ENCODE measurements at regions not wholly inside any gene's neighbourhood (a gene's known extent, or its start where the extent isn't known, plus 50 kb on each side); places are given as distances from the start of the nearest gene placed in this dataset.

DNA sequence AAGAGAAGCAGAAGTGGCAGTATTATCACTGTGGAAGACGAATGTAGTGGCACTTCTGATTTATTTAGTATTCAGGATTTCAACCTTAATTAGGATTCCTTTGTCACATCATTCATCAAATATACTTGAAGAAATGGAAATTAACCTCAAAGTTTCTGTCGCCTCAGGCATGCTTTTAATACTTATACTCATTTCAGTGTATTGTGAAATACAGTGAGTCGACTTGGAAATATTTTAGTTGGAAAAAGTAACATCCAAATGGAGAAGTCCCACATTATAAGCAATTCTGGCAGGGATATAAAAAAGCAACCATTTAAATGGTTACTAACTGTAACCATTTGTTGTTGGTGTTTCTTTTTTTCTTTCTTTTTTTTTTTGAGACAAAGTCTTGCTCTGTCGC lies 648.8 kb downstream of the ARL4A start:
- peak; percentile 40 for DNase-seq (ENCODE audit: low read depth)
- POLR2A ChIA-PET, result no interaction called here
- H3K36me3 ChIP-seq (ENCODE audit: control insufficient read depth, insufficient read depth, low read length), result no peaks in the 10 kb centered on the region
- H3K4me3 ChIP-seq (ENCODE audit: low read depth, low read length), result no peak overlapping the region
- TF ChIP-seq, protein P1, sequence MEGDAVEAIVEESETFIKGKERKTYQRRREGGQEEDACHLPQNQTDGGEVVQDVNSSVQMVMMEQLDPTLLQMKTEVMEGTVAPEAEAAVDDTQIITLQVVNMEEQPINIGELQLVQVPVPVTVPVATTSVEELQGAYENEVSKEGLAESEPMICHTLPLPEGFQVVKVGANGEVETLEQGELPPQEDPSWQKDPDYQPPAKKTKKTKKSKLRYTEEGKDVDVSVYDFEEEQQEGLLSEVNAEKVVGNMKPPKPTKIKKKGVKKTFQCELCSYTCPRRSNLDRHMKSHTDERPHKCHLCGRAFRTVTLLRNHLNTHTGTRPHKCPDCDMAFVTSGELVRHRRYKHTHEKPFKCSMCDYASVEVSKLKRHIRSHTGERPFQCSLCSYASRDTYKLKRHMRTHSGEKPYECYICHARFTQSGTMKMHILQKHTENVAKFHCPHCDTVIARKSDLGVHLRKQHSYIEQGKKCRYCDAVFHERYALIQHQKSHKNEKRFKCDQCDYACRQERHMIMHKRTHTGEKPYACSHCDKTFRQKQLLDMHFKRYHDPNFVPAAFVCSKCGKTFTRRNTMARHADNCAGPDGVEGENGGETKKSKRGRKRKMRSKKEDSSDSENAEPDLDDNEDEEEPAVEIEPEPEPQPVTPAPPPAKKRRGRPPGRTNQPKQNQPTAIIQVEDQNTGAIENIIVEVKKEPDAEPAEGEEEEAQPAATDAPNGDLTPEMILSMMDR (IDR thresholded peaks at IDR 0.05; ENCODE audit: insufficient read depth, low read depth, low read length), result no peak
- CTCF ChIA-PET, result no interaction called here
- H3K27me3 ChIP-seq (ENCODE audit: control insufficient read depth, insufficient read depth, low read length), result no peaks in the 10 kb centered on the region

DNA sequence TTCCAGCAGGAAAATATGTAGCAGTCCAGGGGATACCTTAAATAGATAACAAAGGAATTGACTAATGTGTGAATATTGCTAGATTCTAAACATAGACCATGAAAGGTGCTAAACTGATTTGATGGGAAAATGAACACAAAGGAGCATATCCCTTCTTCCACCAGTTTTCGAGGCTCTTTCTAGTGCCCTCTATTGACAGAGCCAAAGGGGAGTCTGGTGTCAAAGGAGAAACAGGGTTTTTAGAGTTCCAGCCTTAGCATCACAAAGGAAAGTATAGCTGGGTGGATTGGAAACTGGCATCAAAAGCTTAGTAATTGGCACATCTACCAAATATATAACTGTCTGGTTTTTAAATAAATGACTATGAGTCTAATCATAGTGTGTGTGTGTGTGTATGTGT lies 636.8 kb downstream of the ETV1 start:
- ChIA-PET CTCF (no interaction called here), POLR2A (no interaction called here)
- H3K4me3 ChIP-seq (ENCODE audit: low read depth, low read length), result no peak overlapping the region
- TF ChIP-seq, protein P1 (IDR thresholded peaks at IDR 0.05; ENCODE audit: insufficient read depth, low read depth, low read length), result no peak
- H3K36me3 ChIP-seq (ENCODE audit: control insufficient read depth, insufficient read depth, low read length), result no peaks in the 10 kb centered on the region
- no peak for DNase-seq (ENCODE audit: low read depth)
- H3K27me3 ChIP-seq (ENCODE audit: control insufficient read depth, insufficient read depth, low read length), result no peaks in the 10 kb centered on the region

DNA sequence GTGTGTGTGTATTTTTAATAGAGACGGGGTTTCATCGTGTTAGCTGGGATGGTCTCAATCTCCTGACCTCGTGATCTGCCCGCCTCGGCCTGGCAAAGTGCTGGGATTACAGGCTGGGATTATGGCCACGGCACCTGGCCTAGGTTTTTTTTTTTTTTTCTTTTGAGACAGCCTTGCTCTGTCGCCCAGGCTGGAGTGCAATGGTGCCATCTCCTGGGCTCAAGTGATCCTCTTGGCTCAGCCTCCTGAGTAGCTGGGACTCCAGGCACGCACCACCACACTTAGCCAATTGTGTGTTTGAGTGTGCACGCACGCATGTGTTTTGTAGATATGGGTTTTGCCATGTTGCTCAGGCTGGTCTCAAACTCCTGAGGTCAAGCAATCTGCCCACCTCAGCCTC lies 629.8 kb downstream of the ETV1 start:
- TF ChIP-seq, protein P1 (IDR thresholded peaks at IDR 0.05; ENCODE audit: insufficient read depth, low read depth, low read length), result no peak
- no peaks in the 10 kb centered on the region for H3K36me3 ChIP-seq (ENCODE audit: control insufficient read depth, insufficient read depth, low read length)
- no peak for DNase-seq (ENCODE audit: low read depth)
- no peaks in the 10 kb centered on the region for H3K27me3 ChIP-seq (ENCODE audit: control insufficient read depth, insufficient read depth, low read length)
- CTCF ChIA-PET, result no interaction called here
- POLR2A ChIA-PET, result no interaction called here
- H3K4me3 ChIP-seq (ENCODE audit: low read depth, low read length), result no peak overlapping the region

DNA sequence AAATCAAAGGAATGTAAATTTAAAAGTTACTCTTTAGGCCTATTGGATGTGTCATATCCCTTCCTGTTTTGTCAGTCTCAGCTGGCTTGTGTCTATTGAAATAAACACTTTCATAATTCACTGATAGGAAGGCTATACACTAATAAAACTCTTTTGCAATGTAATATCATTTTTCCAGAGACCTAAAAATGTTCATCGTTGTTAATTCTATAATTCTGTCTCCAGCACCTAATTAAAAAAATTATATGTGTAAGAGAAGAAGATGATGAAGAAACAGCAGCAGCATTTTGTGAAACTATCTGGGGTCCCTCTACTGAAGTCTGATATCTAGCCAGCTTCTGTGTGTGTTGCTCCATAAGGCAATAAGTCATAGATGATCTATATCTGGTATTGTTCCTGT lies 602.7 kb downstream of the ETV1 start:
- ChIA-PET CTCF (no interaction called here), POLR2A (no interaction called here)
- Histone ChIP-seq H3K36me3 (ENCODE audit: control insufficient read depth, insufficient read depth, low read length) (no peaks in the 10 kb centered on the region), H3K27me3 (ENCODE audit: control insufficient read depth, insufficient read depth, low read length) (no peaks in the 10 kb centered on the region), H3K4me3 (ENCODE audit: low read depth, low read length) (no peak overlapping the region)
- TF ChIP-seq, protein P1 (IDR thresholded peaks at IDR 0.05; ENCODE audit: insufficient read depth, low read depth, low read length), result no peak
- no peak for DNase-seq (ENCODE audit: low read depth)

DNA sequence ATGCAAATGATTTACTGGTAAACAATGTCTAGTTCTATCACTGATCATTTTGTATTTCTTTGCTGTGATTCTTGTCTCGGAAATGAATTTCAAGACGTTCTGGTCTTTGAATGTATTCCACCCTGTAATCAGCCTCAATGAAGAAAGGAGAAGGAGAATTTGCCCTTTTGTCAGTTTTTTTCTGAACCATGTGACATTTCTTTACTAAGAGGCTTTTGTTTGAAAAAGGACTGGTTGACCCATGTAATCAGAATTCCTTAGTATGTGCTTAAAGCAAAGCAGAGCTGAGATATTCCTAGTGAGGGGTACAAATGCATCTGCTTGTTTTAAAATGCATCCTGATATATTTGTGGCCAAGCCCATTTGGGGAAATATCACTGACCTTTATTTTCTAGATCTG lies 581.6 kb downstream of the ETV1 start:
- Histone ChIP-seq H3K36me3 (ENCODE audit: control insufficient read depth, insufficient read depth, low read length) (no peaks in the 10 kb centered on the region), H3K4me3 (ENCODE audit: low read depth, low read length) (no peak overlapping the region), H3K27me3 (ENCODE audit: control insufficient read depth, insufficient read depth, low read length) (no peaks in the 10 kb centered on the region)
- TF ChIP-seq, protein P1 (IDR thresholded peaks at IDR 0.05; ENCODE audit: insufficient read depth, low read depth, low read length), result no peak
- DNase-seq (ENCODE audit: low read depth), result no peak
- POLR2A ChIA-PET, result no interaction called here
- CTCF ChIA-PET, result interaction anchor here (0.6 kb wide), 1 partner anchor 12 kb away, joined by 3 read pairs; no protein-coding TSS in a partner anchor

Measured in BJ (cell line).